ENCODE measurements at regions not wholly inside any gene's neighbourhood (a gene's known extent, or its start where the extent isn't known, plus 50 kb on each side); places are given as distances from the start of the nearest gene placed in this dataset.

- no peaks in the 10 kb centered on the region for H3K79me2 ChIP-seq (ENCODE audit: control insufficient read depth, insufficient read depth, low read length)
- H3K36me3 ChIP-seq (ENCODE audit: control insufficient read depth, insufficient read depth, low read length), result no peaks in the 10 kb centered on the region
- no peak overlapping the region for H2AFZ ChIP-seq (ENCODE audit: low read length)
- H3K4me2 ChIP-seq (ENCODE audit: extremely low read depth, insufficient read depth, low read length), result no peak overlapping the region
- no peaks in the 10 kb centered on the region for H3K9me3 ChIP-seq (ENCODE audit: control insufficient read depth, insufficient read depth, low read depth, low read length)
- DNase-seq (ENCODE audit: low read depth in 2 of 2), result no peak
- no peaks in the 10 kb centered on the region for H3K27me3 ChIP-seq (ENCODE audit: control insufficient read depth, insufficient read depth, low read length)
- no peak overlapping the region for H3K9ac ChIP-seq (ENCODE audit: insufficient read depth, low read length)
- no peaks in the 10 kb centered on the region for H4K20me1 ChIP-seq (ENCODE audit: control insufficient read depth, extremely low read depth, insufficient read depth, low read length)
- no peak overlapping the region for H3K27ac ChIP-seq (ENCODE audit: insufficient read depth, low read length)
- H3K4me3 ChIP-seq (replicated peaks in 1 of 4; ENCODE audit: control extremely low read depth in 1 of 4, insufficient read depth in 1 of 4, low read depth in 3 of 4, low read length in 4 of 4), result no peak overlapping the region
- H3K4me1 ChIP-seq (ENCODE audit: control insufficient read depth, extremely low read depth, insufficient read depth, low read length), result no peaks in the 10 kb centered on the region
- no peak for TF ChIP-seq EZH2 (IDR thresholded peaks at IDR 0.05; ENCODE audit: low read length, missing control alignments)
- no peak for TF ChIP-seq CTCF (conservative IDR thresholded peaks at IDR 0.05 in 1 of 2, IDR thresholded peaks at IDR 0.05 in 1 of 2; ENCODE audit: low read depth in 1 of 2, low read length in 2 of 2)
Measured at GRCh38 chr3:30457081-30457480, 149.3 kb upstream of the TGFBR2 start.

GRCh38 chr3:30457726-30458125 lies 148.7 kb upstream of the TGFBR2 start:
- TF ChIP-seq EZH2 (IDR thresholded peaks at IDR 0.05; ENCODE audit: low read length, missing control alignments), result no peak
- TF ChIP-seq CTCF (conservative IDR thresholded peaks at IDR 0.05 in 1 of 2, IDR thresholded peaks at IDR 0.05 in 1 of 2; ENCODE audit: low read depth in 1 of 2, low read length in 2 of 2), result no peak
- H3K4me3 ChIP-seq (replicated peaks in 1 of 4; ENCODE audit: control extremely low read depth in 1 of 4, insufficient read depth in 1 of 4, low read depth in 3 of 4, low read length in 4 of 4), result no peak overlapping the region
- no peaks in the 10 kb centered on the region for H3K4me1 ChIP-seq (ENCODE audit: control insufficient read depth, extremely low read depth, insufficient read depth, low read length)
- H3K4me2 ChIP-seq (ENCODE audit: extremely low read depth, insufficient read depth, low read length), result no peak overlapping the region
- H3K27me3 ChIP-seq (ENCODE audit: control insufficient read depth, insufficient read depth, low read length), result no peaks in the 10 kb centered on the region
- no peak overlapping the region for H3K9ac ChIP-seq (ENCODE audit: insufficient read depth, low read length)
- H2AFZ ChIP-seq (ENCODE audit: low read length), result no peak overlapping the region
- DNase-seq (ENCODE audit: low read depth in 2 of 2), result no peak
- H3K9me3 ChIP-seq (ENCODE audit: control insufficient read depth, insufficient read depth, low read depth, low read length), result no peaks in the 10 kb centered on the region
- no peaks in the 10 kb centered on the region for H3K79me2 ChIP-seq (ENCODE audit: control insufficient read depth, insufficient read depth, low read length)
- no peaks in the 10 kb centered on the region for H3K36me3 ChIP-seq (ENCODE audit: control insufficient read depth, insufficient read depth, low read length)
- H4K20me1 ChIP-seq (ENCODE audit: control insufficient read depth, extremely low read depth, insufficient read depth, low read length), result no peaks in the 10 kb centered on the region
- H3K27ac ChIP-seq (ENCODE audit: insufficient read depth, low read length), result no peak overlapping the region

GRCh38 chr3:30458376-30459171 lies 147.8 kb upstream of the TGFBR2 start:
- no peak overlapping the region for H3K9ac ChIP-seq (ENCODE audit: insufficient read depth, low read length)
- H4K20me1 ChIP-seq (ENCODE audit: control insufficient read depth, extremely low read depth, insufficient read depth, low read length), result no peaks in the 10 kb centered on the region
- no peaks in the 10 kb centered on the region for H3K27me3 ChIP-seq (ENCODE audit: control insufficient read depth, insufficient read depth, low read length)
- no peaks in the 10 kb centered on the region for H3K36me3 ChIP-seq (ENCODE audit: control insufficient read depth, insufficient read depth, low read length)
- H3K9me3 ChIP-seq (ENCODE audit: control insufficient read depth, insufficient read depth, low read depth, low read length), result no peaks in the 10 kb centered on the region
- no peak overlapping the region for H3K27ac ChIP-seq (ENCODE audit: insufficient read depth, low read length)
- DNase-seq (ENCODE audit: low read depth in 2 of 2), result peak in 1 of 2 donors; percentile 11
- no peak overlapping the region for H2AFZ ChIP-seq (ENCODE audit: low read length)
- TF ChIP-seq CTCF (conservative IDR thresholded peaks at IDR 0.05 in 1 of 2, IDR thresholded peaks at IDR 0.05 in 1 of 2; ENCODE audit: low read depth in 1 of 2, low read length in 2 of 2) (no peak), EZH2 (IDR thresholded peaks at IDR 0.05; ENCODE audit: low read length, missing control alignments) (no peak)
- no peaks in the 10 kb centered on the region for H3K79me2 ChIP-seq (ENCODE audit: control insufficient read depth, insufficient read depth, low read length)
- H3K4me1 ChIP-seq (ENCODE audit: control insufficient read depth, extremely low read depth, insufficient read depth, low read length), result no peaks in the 10 kb centered on the region
- H3K4me2 ChIP-seq (ENCODE audit: extremely low read depth, insufficient read depth, low read length), result no peak overlapping the region
- no peak overlapping the region for H3K4me3 ChIP-seq (replicated peaks in 1 of 4; ENCODE audit: control extremely low read depth in 1 of 4, insufficient read depth in 1 of 4, low read depth in 3 of 4, low read length in 4 of 4)

Measured in fibroblast of lung (primary cell).